ENCODE measurements at regions not wholly inside any gene's neighbourhood (a gene's known extent, or its start where the extent isn't known, plus 50 kb on each side); places are given as distances from the start of the nearest gene placed in this dataset.

DNA sequence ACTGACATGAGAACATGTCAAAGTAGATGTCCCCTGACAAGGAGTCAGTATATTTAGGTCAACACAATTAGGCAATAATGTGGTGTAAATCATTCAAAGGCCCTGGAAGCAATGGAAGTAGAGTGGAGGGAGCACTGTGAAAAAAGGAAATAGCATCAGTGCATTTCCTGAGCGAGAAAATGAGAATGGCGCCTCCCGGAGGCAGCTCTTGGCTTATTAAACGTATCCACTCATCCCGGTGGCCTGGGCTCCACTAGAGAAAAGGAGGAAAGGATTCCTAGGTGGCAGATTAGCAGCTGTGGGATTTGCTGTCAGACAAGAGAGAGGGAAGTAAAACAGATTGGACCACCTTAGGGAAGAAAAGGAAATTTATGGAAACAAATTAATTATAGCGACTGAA, 173.7 kb upstream of the TMTC4 start:
- no peak overlapping the region for H3K4me3 Mint-ChIP-seq
- no peaks in the 10 kb centered on the region for H3K4me1 Mint-ChIP-seq
- no peaks in the 10 kb centered on the region for H3K27me3 Mint-ChIP-seq (ENCODE audit: low read depth)
- TF ChIP-seq CTCF (conservative IDR thresholded peaks at IDR 0.05): no peak
- H3K36me3 Mint-ChIP-seq (ENCODE audit: low read depth): no peaks in the 10 kb centered on the region
- no peak for DNase-seq (ENCODE audit: low read depth, low spot score)
- H3K9me3 Mint-ChIP-seq: peaks cover 3% of the 10 kb centered on the region
- no peak overlapping the region for H3K27ac Mint-ChIP-seq (ENCODE audit: unreplicated experiment)

- H3K9me3 Mint-ChIP-seq: peaks cover 3% of the 10 kb centered on the region
- H3K36me3 Mint-ChIP-seq (ENCODE audit: low read depth): no peaks in the 10 kb centered on the region
- H3K27me3 Mint-ChIP-seq (ENCODE audit: low read depth): no peaks in the 10 kb centered on the region
- no peak for DNase-seq (ENCODE audit: low read depth, low spot score)
- H3K4me3 Mint-ChIP-seq: no peak overlapping the region
- H3K4me1 Mint-ChIP-seq: peaks cover 4% of the 10 kb centered on the region
- no peak overlapping the region for H3K27ac Mint-ChIP-seq (ENCODE audit: unreplicated experiment)
- no peak for TF ChIP-seq CTCF (conservative IDR thresholded peaks at IDR 0.05)
Observed at GRCh38 chr13:100845128-100845757, 170.6 kb upstream of the TMTC4 start.

DNA sequence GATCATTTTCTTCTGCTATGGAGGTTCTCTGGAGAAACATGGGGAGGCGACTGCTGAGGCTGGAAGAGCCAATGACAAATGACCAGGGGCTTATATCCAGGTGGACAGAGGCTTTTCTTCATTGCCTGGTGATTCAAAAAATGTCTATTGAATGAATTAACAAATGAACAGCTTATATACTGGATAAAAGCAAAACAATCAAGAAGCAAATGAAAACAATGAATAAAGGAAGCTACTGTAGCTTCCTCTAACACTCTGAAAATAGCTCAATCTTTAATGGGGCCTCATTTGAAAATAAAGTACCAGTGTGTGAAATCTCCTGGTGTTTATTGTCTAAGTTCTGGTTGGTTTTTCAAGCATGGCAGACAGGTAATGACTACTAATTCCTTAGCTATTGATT, 167.5 kb upstream of the TMTC4 start:
- Mint-ChIP-seq H3K9me3 (no peaks in the 10 kb centered on the region), H3K27me3 (ENCODE audit: low read depth) (no peaks in the 10 kb centered on the region), H3K4me1 (peaks cover 4% of the 10 kb centered on the region), H3K27ac (ENCODE audit: unreplicated experiment) (no peak overlapping the region), H3K4me3 (no peak overlapping the region), H3K36me3 (ENCODE audit: low read depth) (no peaks in the 10 kb centered on the region)
- no peak for DNase-seq (ENCODE audit: low read depth, low spot score)
- TF ChIP-seq CTCF (conservative IDR thresholded peaks at IDR 0.05): no peak

- Mint-ChIP-seq H3K4me3 (no peak overlapping the region), H3K4me1 (peaks cover 13% of the 10 kb centered on the region), H3K36me3 (ENCODE audit: low read depth) (no peaks in the 10 kb centered on the region), H3K9me3 (no peaks in the 10 kb centered on the region), H3K27me3 (ENCODE audit: low read depth) (no peaks in the 10 kb centered on the region), H3K27ac (ENCODE audit: unreplicated experiment) (no peak overlapping the region)
- no peak for TF ChIP-seq CTCF (conservative IDR thresholded peaks at IDR 0.05)
- DNase-seq (ENCODE audit: low read depth, low spot score): no peak
Observed at GRCh38 chr13:100838387-100838786, 163.8 kb upstream of the TMTC4 start.

GRCh38 chr13:100837631-100838030, 163.0 kb upstream of the TMTC4 start:
- Mint-ChIP-seq H3K4me3 (no peak overlapping the region), H3K4me1 (peaks cover 13% of the 10 kb centered on the region), H3K27ac (ENCODE audit: unreplicated experiment) (no peak overlapping the region), H3K36me3 (ENCODE audit: low read depth) (no peaks in the 10 kb centered on the region), H3K9me3 (no peaks in the 10 kb centered on the region), H3K27me3 (ENCODE audit: low read depth) (no peaks in the 10 kb centered on the region)
- DNase-seq (ENCODE audit: low read depth, low spot score): no peak
- TF ChIP-seq CTCF (conservative IDR thresholded peaks at IDR 0.05): no peak

All from neural crest cell (in vitro differentiated cells).